Activated T-cell treated with anti-CD3 and anti-CD28 coated beads, Interleukin-2, amount 50 U/mL, for 72 hours (primary cell): ENCODE measurements at regions not wholly inside any gene's neighbourhood (a gene's known extent, or its start where the extent isn't known, plus 50 kb on each side); places are given as distances from the start of the nearest gene placed in this dataset.
A peak's percentile ranks its signal among the peaks of the same experiment; 100 is the strongest.

Experiments
- ATAC-seq, 2 donors: fragments of 150-1000 bp; cut with Tn5 transposase; replicated peaks in 1 of 2; 2 replicates each; pipeline ENCODE4 v1.10.0; 2021; ENCODE audit warnings: moderate library complexity in 2 of 2, mild to moderate bottlenecking in 1 of 2
- DNase-seq, 2 donors: peaks; one replicate each; pipeline ENCODE4 v3.0.0; 2021 to 2022; ENCODE audit warnings: mixed read lengths in 1 of 2
- H3K27ac Mint-ChIP-seq: one replicate; pipeline ENCODE4 v1.8.0; 2022; ENCODE audit warnings: mild to moderate bottlenecking, moderate library complexity, mixed read lengths
- H3K27me3 Mint-ChIP-seq: one replicate; pipeline ENCODE4 v1.8.0; 2022; ENCODE audit warnings: low read depth, mixed read lengths
- H3K36me3 Mint-ChIP-seq, 2 donors: one replicate each; pipeline ENCODE4 v1.8.0; 2022; ENCODE audit warnings: mixed read lengths in 2 of 2, mild to moderate bottlenecking in 1 of 2; ENCODE audit not compliant: insufficient read depth in 2 of 2
- H3K4me1 Mint-ChIP-seq: one replicate; pipeline ENCODE4 v1.8.0; 2022; ENCODE audit warnings: low read depth, mixed read lengths
- H3K4me3 Mint-ChIP-seq, 2 donors: one replicate each; pipeline ENCODE4 v1.8.0; 2022; ENCODE audit warnings: mild to moderate bottlenecking in 2 of 2, mixed read lengths in 2 of 2, moderate library complexity in 2 of 2
- H3K9me3 Mint-ChIP-seq, 2 donors: one replicate each; pipeline ENCODE4 v1.8.0; 2022; ENCODE audit warnings: mixed read lengths in 2 of 2

- H3K27me3 Mint-ChIP-seq, result peaks cover 18% of the 10 kb centered on the region
- H3K4me1 Mint-ChIP-seq, result peaks cover 71% of the 10 kb centered on the region
- peak overlapping the region; percentile 8 for H3K27ac Mint-ChIP-seq
- H3K9me3 Mint-ChIP-seq, result peaks cover 4 to 6% of the 10 kb centered on the region in 2 donors
- DNase-seq (no peak), ATAC-seq (no peak)
- H3K36me3 Mint-ChIP-seq, result peaks cover 11 to 14% of the 10 kb centered on the region in 2 donors
- peak overlapping the region; percentile 16 to 49 for H3K4me3 Mint-ChIP-seq
Observed at GRCh38 chr6:157768863-157769551, 54.0 kb upstream of the SNX9 start.

DNA sequence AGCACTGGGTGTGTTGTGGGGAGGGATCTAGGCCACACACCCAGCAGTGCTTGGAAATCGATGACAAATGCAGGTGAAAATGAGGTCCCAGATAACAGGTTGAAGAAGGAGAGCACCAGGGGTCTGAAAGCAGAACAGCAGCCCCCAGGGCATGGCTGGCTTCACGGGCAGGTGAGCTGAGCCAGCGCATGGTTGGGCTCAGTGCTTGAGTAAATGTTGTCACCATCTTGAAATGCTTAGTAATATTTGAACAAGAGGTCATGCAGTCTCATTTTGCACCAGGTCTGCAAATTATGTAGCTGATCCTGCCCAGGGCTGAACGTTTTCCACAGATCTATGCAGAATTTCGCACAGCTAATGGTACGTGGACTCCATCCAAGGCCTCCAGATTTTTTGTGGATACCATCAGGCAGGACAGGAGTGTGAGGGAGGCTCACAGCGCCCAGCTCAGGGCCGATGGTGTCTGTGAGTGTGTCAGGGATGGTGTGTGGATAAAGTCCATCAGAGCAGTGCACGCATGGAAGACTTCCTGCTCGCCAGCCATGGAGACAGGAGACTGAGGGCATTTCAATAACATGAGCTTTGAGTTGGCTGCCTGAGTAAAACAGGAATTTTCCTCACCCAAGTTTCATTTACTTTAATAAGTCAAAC, 53.1 kb upstream of the SNX9 start:
- Mint-ChIP-seq H3K27me3 (peaks cover 18% of the 10 kb centered on the region), H3K9me3 (peaks cover 4 to 6% of the 10 kb centered on the region in 2 donors), H3K4me1 (peaks cover 66% of the 10 kb centered on the region), H3K4me3 (peak overlapping the region in 1 of 2 donors; percentile 16), H3K36me3 (peaks cover 8 to 14% of the 10 kb centered on the region in 2 donors), H3K27ac (no peak overlapping the region)
- DNase-seq, result no peak
- ATAC-seq, result peak; percentile 36 to 52

- Mint-ChIP-seq H3K4me3 (no peak overlapping the region), H3K27me3 (peaks cover 18% of the 10 kb centered on the region), H3K36me3 (peaks cover 7 to 13% of the 10 kb centered on the region in 2 donors), H3K27ac (no peak overlapping the region), H3K9me3 (peaks cover 6% of the 10 kb centered on the region in 2 donors), H3K4me1 (peaks cover 59% of the 10 kb centered on the region)
- peak; percentile 67 to 74 for ATAC-seq
- DNase-seq, result no peak
Observed at GRCh38 chr6:157770946-157771345, 52.1 kb upstream of the SNX9 start.

- no peak for ATAC-seq
- H3K27ac Mint-ChIP-seq, result peak overlapping the region; percentile 3
Observed at GRCh38 chr6:157772820-157773219, 50.2 kb upstream of the SNX9 start.

More at GRCh38 chr6:157772820-157773219, 50.2 kb upstream of the SNX9 start:
- H3K4me1 Mint-ChIP-seq, result peaks cover 49% of the 10 kb centered on the region
- peaks cover 18% of the 10 kb centered on the region for H3K27me3 Mint-ChIP-seq
- peaks cover 6 to 9% of the 10 kb centered on the region in 2 donors for H3K9me3 Mint-ChIP-seq
- DNase-seq, result no peak
- H3K4me3 Mint-ChIP-seq, result no peak overlapping the region
- peaks cover 10 to 13% of the 10 kb centered on the region in 2 donors for H3K36me3 Mint-ChIP-seq
